Effector CD8-positive, alpha-beta T cell (primary cell): ENCODE measurements at regions not wholly inside any gene's neighbourhood (a gene's known extent, or its start where the extent isn't known, plus 50 kb on each side); places are given as distances from the start of the nearest gene placed in this dataset.

Source experiments
- DNase-seq: peaks from one replicate; lab custom pipeline; 2025; lab: John Stamatoyannopoulos, UW

GRCh38 chr15:77557564-77557963 lies 75.1 kb downstream of the LINGO1 start:
- DNase-seq: no peak

DNA sequence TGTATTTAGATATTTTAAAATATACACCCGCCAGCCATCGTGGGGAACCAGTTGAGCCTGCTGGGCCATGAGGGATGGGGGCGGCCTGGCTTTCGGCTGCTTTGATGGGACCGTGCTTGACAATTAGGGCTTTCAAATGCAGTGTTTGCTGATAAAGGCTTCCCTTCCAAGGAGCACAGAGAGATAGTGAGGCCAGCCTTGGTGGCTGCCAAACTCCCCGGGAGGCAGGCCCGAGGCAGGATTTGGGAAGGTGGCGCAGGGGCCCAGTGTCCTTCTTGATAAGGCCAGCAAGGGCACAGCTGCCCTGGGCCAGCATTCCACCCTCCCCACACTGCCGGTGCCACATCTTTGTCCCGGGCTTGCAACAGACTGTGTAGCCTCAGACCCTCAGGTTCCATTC lies 75.6 kb downstream of the LINGO1 start:
- no peak for DNase-seq

DNA sequence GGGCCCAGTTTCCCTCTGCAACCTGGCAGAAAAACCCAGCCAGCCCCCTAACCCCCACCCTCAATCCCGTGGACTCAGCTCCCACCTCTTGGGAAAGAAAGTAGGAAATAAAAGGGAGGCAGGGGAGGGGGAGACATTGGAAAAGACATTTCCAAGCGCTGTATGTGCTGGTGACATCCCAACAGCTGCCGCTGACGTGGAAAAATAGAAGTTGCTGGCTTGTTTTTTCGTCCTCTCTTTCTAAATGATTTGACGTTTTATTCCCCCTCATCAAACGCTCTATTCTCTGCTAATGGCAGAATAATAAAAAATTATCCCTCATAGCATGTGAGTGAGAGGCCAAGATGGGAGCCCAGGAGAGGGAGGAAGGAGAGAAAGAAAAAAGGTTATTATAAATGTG lies 76.1 kb downstream of the LINGO1 start:
- DNase-seq: no peak

DNA sequence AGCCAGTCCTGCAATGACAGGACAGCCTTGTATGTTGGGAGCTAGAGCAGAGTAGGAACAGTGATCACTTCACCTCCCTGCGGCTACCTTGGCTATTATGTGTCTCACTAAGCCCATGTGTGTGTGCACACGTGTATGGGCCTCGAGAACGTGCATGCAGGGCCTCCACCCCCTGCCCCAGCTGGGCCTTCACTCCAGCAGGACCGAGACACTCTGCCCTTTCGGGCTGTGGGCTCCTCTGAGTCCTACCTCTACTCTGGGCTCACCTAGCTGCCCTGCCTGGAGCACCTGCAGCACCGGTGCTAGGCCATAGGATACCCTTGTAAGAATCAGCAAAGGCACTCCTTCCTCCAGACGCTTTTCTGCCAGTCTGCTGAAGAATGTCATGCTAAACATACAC lies 77.5 kb downstream of the LINGO1 start:
- no peak for DNase-seq

GRCh38 chr15:77554306-77555080 lies 78.2 kb downstream of the LINGO1 start:
- no peak for DNase-seq

DNA sequence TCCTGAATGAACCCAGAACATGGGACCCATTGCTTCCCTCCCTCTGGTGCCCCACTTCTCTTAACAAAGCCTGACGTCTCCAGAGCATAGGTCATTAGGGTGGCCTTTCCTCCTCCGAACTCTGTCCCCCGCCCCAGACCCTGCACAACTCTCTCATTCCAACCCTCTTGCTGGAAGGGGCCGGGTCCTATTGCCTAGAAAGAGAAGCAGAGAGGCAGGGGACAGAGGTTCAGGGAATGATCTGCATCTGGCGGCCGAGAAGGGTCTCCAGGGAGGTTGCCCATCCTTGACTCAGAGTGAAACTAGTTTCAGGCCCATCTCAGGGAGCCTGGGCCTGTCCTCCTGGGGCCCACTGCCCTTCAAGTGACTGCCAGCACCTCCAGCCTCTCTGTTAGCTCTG lies 79.0 kb downstream of the LINGO1 start:
- no peak for DNase-seq

- DNase-seq: no peak
Observed at GRCh38 chr15:77553257-77553656, 79.5 kb downstream of the LINGO1 start.

DNA sequence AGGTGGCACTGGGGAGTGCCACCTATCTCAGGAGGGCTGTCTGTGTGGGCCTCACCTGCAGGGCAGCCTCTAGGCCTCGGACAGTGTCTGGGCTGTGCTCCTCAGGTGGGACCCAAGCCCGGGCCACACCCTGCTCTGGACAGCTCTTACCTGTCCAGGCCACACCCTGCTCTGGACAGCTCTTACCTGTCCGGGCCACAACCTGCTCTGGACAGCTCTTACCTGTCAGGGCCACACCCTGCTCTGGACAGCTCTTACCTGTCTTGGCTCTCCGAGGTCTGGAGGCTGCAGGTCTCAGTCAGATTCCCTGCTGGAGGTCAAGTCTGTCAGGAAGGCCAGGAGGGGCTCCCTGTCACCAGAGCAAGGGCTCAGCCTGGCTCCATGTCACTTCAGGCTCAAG lies 80.6 kb downstream of the LINGO1 start:
- DNase-seq: no peak

DNA sequence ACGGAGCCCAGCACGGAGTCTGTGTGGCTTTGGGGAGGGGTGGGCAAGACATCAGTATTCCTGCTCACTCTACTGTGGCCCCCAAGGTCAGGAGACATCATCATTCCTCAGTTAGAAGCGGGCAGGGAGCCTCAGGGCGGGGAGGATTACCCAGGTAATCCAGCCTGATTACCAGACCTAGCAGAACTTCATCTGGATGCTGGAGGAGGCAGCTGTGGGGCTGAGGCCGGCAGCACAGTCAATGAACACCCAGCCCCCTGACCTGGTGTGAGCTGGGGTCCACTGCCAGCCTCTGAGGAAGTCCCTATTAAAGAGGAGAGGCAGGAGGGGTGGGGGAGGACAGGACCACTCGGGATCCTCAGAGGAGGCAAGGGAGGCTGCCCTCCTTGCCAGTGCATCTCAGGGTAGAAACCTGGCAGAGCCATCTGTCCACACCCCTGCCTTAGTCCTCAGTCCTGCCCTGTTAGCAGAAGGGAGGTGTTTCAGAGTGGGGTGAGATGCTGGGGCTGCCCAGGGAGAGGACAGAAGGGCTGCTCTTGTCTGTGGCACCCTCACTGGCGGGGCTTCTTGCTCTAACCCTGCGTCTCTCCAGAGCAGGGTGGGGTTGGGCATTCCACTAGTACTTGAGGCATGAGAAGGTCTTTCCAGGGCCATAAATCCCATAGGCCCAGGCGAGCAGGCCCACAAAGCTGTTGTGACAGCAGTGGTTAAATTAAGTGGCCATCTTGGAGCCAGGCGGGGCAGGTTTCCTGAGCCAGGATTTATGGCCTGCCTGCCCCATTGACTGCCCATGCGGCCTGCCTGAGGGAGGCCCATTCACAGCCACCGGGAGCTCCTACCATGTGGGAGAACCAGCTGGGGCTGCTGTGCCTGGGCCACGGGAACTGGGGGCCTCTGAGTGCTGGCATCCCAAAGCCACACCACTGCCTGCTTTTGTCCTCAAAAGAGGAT lies 82.1 kb downstream of the LINGO1 start:
- no peak for DNase-seq

GRCh38 chr15:77549576-77550288 lies 83.0 kb downstream of the LINGO1 start:
- no peak for DNase-seq

- DNase-seq: no peak
Observed at GRCh38 chr15:77548589-77549557, 83.8 kb downstream of the LINGO1 start.

GRCh38 chr15:77547801-77548588 lies 84.7 kb downstream of the LINGO1 start:
- no peak for DNase-seq

GRCh38 chr15:77546870-77547269 lies 85.8 kb downstream of the LINGO1 start:
- DNase-seq: no peak

DNA sequence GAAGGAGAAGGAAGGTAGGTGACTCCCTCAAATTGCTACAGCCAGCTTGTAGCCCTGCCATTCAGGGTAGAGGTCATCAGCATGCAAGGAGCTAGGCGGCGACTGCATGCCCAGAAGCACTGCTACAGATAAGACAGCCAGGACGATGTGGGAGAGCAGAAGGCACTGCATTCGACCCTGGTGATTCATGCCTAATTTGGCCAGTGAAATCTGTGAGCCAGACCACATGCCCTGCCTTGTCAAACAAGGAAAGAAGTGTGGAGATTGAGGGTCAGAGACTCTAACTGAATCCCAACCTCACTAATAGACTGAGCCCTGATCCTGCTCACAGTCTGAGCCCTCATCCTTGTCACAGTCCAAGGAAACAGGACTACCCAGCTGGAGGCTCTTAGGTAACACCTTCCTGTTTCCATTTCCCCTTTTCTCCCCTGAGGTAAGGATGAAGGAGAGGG lies 86.6 kb downstream of the LINGO1 start:
- DNase-seq: no peak

GRCh38 chr15:77545058-77545457 lies 87.7 kb downstream of the LINGO1 start:
- no peak for DNase-seq

- DNase-seq: no peak
Observed at GRCh38 chr15:77544162-77544561, 88.5 kb downstream of the LINGO1 start.

GRCh38 chr15:77543159-77543882 lies 89.4 kb downstream of the LINGO1 start:
- peak; percentile 55 for DNase-seq

- no peak for DNase-seq
Observed at GRCh38 chr15:77542491-77543001, 90.2 kb downstream of the LINGO1 start.

GRCh38 chr15:77541421-77542181 lies 91.1 kb downstream of the LINGO1 start:
- DNase-seq: no peak
